Cardiac muscle cell (in vitro differentiated cells and primary cell): ENCODE measurements at regions not wholly inside any gene's neighbourhood (a gene's known extent, or its start where the extent isn't known, plus 50 kb on each side); places are given as distances from the start of the nearest gene placed in this dataset.

Source experiments
- DNase-seq, 2 donors: peaks; one replicate each; pipeline versions ENCODE4 v3.0.0 to v3.0.0-alpha.2; 2010 to 2017; ENCODE audit warnings: low read depth in 1 of 2, low spot score in 1 of 2
- H3K27ac ChIP-seq: fragments of 200-600 bp; sonication (generic); 2 replicates; pipeline ENCODE4 v1.5.1; 2016
- H3K27me3 ChIP-seq: fragments of 200-600 bp; sonication (generic); 2 replicates; pipeline ENCODE4 v1.6.0; 2016; ENCODE audit warnings: control low read depth
- H3K36me3 ChIP-seq: fragments of 200-600 bp; sonication (generic); 2 replicates; pipeline ENCODE4 v1.5.1; 2016; ENCODE audit warnings: control low read depth
- H3K4me1 ChIP-seq: fragments of 200-600 bp; sonication (generic); 2 replicates; pipeline ENCODE4 v1.8.1; 2017; ENCODE audit warnings: low read depth, mild to moderate bottlenecking, mixed run types
- H3K4me3 ChIP-seq: fragments of 200-600 bp; sonication (generic); 2 replicates; pipeline ENCODE4 v1.5.1; 2016; ENCODE audit warnings: mild to moderate bottlenecking
- H3K9me3 ChIP-seq: fragments of 200-600 bp; sonication (generic); 2 replicates; pipeline ENCODE4 v1.5.1; 2017; ENCODE audit warnings: low read depth, mild to moderate bottlenecking, control low read depth
- TF ChIP-seq, protein P1 (sequence below): IDR thresholded peaks from 2 replicates; pipeline ENCODE4 v1.5.1; 2012; ENCODE audit warnings: low read depth, mild to moderate bottlenecking, low read length

- no peak for DNase-seq
- Histone ChIP-seq H3K4me1 (peaks cover 19% of the 10 kb centered on the region), H3K4me3 (no peak overlapping the region), H3K9me3 (no peaks in the 10 kb centered on the region), H3K27me3 (no peaks in the 10 kb centered on the region), H3K36me3 (no peaks in the 10 kb centered on the region), H3K27ac (no peak overlapping the region)
- TF ChIP-seq, protein P1, sequence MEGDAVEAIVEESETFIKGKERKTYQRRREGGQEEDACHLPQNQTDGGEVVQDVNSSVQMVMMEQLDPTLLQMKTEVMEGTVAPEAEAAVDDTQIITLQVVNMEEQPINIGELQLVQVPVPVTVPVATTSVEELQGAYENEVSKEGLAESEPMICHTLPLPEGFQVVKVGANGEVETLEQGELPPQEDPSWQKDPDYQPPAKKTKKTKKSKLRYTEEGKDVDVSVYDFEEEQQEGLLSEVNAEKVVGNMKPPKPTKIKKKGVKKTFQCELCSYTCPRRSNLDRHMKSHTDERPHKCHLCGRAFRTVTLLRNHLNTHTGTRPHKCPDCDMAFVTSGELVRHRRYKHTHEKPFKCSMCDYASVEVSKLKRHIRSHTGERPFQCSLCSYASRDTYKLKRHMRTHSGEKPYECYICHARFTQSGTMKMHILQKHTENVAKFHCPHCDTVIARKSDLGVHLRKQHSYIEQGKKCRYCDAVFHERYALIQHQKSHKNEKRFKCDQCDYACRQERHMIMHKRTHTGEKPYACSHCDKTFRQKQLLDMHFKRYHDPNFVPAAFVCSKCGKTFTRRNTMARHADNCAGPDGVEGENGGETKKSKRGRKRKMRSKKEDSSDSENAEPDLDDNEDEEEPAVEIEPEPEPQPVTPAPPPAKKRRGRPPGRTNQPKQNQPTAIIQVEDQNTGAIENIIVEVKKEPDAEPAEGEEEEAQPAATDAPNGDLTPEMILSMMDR, result no peak
Measured at GRCh38 chr2:15744820-15745219, 153.2 kb downstream of the DDX1 start.

DNA sequence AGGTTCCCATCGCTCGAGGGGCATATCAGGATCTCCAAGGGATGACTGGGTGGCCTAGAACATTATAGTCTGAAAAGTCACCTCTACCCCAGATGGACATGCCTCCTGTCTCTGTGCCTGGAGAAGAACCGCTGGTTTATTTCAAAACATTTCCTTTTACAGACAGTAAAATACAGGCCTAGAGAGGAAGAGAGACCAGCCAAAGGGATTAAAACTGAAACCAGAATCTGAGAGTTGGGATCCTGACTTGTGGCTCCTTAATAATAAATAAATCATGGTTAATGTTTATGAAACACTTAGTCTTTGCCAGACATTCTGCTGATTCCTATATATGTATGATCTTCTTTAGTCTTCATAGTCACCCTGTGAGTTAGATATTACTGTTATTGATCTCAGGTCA lies 153.7 kb downstream of the DDX1 start:
- DNase-seq, result no peak
- Histone ChIP-seq H3K4me1 (peaks cover 25% of the 10 kb centered on the region), H3K27me3 (no peaks in the 10 kb centered on the region), H3K4me3 (no peak overlapping the region), H3K9me3 (no peaks in the 10 kb centered on the region), H3K36me3 (no peaks in the 10 kb centered on the region), H3K27ac (peak overlapping the region; percentile 15)
- TF ChIP-seq, protein P1, result no peak

DNA sequence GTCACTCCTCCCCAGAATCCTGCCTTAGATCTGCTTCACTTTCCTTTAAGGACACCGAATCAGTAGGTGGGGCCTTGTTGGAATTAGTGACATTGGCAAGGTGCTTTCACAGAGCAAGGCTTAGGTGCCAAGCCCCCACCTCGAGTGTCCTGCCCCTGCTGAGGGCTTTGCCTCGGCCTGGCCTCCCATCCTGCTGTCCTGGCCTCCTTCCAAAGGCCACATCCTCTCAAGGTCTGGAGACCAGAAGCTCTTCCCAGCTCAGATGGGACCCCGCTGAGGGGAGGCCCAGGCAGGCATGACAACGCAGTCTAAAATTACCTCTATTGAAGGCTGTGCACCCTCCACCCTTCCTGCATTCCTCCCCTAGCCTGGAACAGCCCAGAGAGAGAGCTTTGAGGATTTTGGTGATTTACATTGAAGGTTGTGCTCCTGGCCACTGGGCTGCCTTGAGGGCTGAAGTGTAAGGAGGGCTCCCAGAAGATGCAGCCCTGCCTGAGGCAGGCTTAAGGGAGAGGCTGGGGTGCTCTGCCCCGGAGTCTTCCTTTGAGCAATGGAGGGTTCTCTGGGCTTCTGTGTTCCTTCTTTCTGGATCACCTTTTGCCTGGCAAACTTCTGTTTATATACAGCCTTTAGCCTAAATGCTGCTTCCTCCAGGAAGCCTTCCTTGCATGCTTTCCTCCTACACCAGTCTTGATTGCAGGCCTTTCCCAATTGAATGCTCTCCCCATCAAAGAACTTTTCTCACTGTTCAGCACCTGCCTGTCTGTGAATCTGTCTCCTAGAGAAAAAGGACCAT lies 154.4 kb downstream of the DDX1 start:
- no peak for DNase-seq
- Histone ChIP-seq H3K27ac (peak overlapping the region; percentile 91), H3K27me3 (no peaks in the 10 kb centered on the region), H3K9me3 (no peaks in the 10 kb centered on the region), H3K4me1 (peaks cover 30% of the 10 kb centered on the region), H3K36me3 (no peaks in the 10 kb centered on the region), H3K4me3 (no peak overlapping the region)
- TF ChIP-seq, protein P1, result no peak

GRCh38 chr2:15746703-15747550 lies 155.3 kb downstream of the DDX1 start:
- H3K27ac ChIP-seq, result peak overlapping the region; percentile 91
- TF ChIP-seq, protein P1, result no peak
- H3K9me3 ChIP-seq, result no peaks in the 10 kb centered on the region
- H3K27me3 ChIP-seq, result no peaks in the 10 kb centered on the region
- peaks cover 30% of the 10 kb centered on the region for H3K4me1 ChIP-seq
- H3K36me3 ChIP-seq, result no peaks in the 10 kb centered on the region
- DNase-seq, result no peak
- H3K4me3 ChIP-seq, result no peak overlapping the region

DNA sequence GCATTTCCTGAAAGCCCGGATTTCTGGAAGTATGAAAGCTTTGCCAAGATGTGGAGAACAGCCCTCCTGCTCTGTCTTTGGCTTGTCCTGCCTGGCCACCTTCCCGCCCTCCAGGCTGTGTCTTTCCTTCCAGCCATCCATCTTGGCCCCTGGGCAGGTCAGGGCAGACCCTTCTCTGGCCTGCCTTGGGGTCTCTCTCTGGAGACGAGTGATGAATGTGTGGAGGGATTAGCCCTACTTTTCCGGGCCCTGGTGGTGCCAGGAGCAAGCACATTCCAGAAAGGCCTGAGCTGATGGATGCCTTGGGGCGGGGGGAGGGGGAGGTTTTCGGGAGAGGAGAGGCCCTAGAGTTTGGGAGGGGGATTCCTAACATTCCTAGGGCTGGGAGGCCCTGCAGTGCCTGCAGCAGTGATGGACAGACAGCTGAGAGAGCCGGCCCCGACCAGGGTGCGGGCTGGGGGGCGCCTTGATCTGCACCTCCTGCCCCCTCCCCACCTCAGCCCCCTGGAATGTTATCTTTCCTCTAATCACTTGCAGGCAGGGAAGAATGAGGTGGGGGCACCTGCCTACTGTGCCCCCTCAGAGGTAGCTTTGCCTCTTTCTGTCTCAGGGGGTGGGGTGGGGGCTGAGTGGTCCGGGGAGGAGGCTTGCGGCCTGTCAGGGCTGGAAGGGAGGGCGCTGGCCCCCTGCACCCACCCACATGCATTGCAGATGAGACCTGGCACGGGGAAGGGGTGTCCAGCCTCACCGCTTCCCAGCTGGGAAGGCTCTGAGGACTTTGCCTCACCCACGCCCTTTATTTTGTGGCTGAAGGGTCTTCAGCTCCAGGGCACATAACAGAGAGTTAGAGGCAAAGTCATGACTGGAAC lies 156.2 kb downstream of the DDX1 start:
- H3K27ac ChIP-seq, result peak overlapping the region; percentile 91
- H3K4me3 ChIP-seq, result no peak overlapping the region
- DNase-seq, result peak; percentile 4 to 82

More for the DNA sequence above, 156.2 kb downstream of the DDX1 start:
- TF ChIP-seq, protein P1, result no peak
- no peaks in the 10 kb centered on the region for H3K27me3 ChIP-seq
- peaks cover 30% of the 10 kb centered on the region for H3K4me1 ChIP-seq
- no peaks in the 10 kb centered on the region for H3K9me3 ChIP-seq
- no peaks in the 10 kb centered on the region for H3K36me3 ChIP-seq
